Peyer's patch (tissue), 4 donors: ENCODE measurements at regions not wholly inside any gene's neighbourhood (a gene's known extent, or its start where the extent isn't known, plus 50 kb on each side); places are given as distances from the start of the nearest gene placed in this dataset.

Experiments
- POLR2A ChIP-seq, 2 donors: fragments of 450-650 bp; IDR thresholded peaks; one replicate each; pipeline ENCODE4 v1.5.1; 2017; ENCODE audit warnings: antibody characterized with exemption in 2 of 2, mild to moderate bottlenecking in 2 of 2, moderate library complexity in 2 of 2
- TF ChIP-seq, protein P1 (sequence below), 6 experiments: fragments of 450-650 bp in 4 of 6; fragments of 200-600 bp in 2 of 6; sonication (generic) in 1 of 6; IDR thresholded peaks; one replicate each; pipeline ENCODE4 v1.5.1; 2017 to 2019; ENCODE audit warnings: antibody characterized with exemption in 6 of 6, mild to moderate bottlenecking in 3 of 6, moderate library complexity in 1 of 6

DNA sequence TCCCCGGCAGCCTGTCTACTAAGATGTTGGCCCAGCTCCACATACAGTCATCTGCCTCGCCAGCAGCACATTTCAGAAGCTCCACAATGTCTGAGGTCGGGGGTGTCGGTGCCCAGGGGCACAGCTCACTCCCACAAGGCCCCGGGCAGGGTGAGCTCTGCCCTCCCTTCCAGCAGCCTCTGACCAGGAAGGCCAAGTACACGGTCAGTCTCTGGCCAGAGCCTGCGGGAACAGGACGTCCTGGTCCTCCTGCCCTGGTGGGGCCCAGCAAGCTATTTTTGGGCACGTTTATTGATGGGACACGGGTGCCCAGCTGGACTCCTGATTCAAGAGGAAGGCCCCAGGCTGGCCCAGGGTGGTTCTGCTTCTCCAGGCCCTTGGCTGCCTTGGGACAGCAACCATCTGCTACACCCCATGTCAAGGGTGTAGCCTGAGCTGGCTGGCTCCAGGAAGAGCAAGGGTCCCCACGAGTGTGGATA is 114.9 kb upstream of the PTPN1 start:
- TF ChIP-seq, protein P1, sequence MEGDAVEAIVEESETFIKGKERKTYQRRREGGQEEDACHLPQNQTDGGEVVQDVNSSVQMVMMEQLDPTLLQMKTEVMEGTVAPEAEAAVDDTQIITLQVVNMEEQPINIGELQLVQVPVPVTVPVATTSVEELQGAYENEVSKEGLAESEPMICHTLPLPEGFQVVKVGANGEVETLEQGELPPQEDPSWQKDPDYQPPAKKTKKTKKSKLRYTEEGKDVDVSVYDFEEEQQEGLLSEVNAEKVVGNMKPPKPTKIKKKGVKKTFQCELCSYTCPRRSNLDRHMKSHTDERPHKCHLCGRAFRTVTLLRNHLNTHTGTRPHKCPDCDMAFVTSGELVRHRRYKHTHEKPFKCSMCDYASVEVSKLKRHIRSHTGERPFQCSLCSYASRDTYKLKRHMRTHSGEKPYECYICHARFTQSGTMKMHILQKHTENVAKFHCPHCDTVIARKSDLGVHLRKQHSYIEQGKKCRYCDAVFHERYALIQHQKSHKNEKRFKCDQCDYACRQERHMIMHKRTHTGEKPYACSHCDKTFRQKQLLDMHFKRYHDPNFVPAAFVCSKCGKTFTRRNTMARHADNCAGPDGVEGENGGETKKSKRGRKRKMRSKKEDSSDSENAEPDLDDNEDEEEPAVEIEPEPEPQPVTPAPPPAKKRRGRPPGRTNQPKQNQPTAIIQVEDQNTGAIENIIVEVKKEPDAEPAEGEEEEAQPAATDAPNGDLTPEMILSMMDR (IDR thresholded peaks at IDR 0.05): no peak
- TF ChIP-seq POLR2A (IDR thresholded peaks at IDR 0.05): no peak
